ENCODE measurements at regions not wholly inside any gene's neighbourhood (a gene's known extent, or its start where the extent isn't known, plus 50 kb on each side); places are given as distances from the start of the nearest gene placed in this dataset.

DNA sequence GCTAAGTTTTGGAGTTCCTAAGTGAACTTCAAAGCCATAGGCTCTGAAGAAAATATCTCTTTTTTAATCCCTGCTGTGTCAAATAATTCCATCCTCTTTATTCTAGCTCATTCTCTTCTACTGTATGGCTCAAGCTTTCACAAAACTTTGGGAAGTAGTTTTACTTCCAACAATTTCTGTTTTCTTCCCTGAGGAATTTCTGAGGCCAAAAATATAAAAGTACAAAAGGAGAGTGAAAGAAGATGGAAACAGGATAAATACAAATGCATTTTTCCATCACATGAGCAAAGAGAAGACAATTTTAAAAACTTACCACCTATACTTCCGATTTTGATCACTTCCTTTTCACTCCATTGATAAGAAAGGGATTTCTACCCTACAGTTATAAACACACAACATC is 585.7 kb upstream of the DAB2 start:
- H3K27me3 ChIP-seq (ENCODE audit: low read depth, low read length), result no peaks in the 10 kb centered on the region
- H3K36me3 ChIP-seq (replicated peaks; ENCODE audit: low read depth, low read length), result no peaks in the 10 kb centered on the region
- no peaks in the 10 kb centered on the region for H3K9me3 ChIP-seq (ENCODE audit: insufficient read depth, low read length)
- H2AFZ ChIP-seq (ENCODE audit: low read depth, low read length), result no peak overlapping the region
- no peak overlapping the region for H3K9ac ChIP-seq (ENCODE audit: low read length)
- H3K79me2 ChIP-seq (ENCODE audit: low read length), result no peaks in the 10 kb centered on the region
- H4K20me1 ChIP-seq (ENCODE audit: insufficient read depth, low read length), result no peaks in the 10 kb centered on the region
- H3K4me3 ChIP-seq (ENCODE audit: low read length), result no peak overlapping the region
- no peak overlapping the region for H3K27ac ChIP-seq (ENCODE audit: low read length)
- TF ChIP-seq, protein P1, sequence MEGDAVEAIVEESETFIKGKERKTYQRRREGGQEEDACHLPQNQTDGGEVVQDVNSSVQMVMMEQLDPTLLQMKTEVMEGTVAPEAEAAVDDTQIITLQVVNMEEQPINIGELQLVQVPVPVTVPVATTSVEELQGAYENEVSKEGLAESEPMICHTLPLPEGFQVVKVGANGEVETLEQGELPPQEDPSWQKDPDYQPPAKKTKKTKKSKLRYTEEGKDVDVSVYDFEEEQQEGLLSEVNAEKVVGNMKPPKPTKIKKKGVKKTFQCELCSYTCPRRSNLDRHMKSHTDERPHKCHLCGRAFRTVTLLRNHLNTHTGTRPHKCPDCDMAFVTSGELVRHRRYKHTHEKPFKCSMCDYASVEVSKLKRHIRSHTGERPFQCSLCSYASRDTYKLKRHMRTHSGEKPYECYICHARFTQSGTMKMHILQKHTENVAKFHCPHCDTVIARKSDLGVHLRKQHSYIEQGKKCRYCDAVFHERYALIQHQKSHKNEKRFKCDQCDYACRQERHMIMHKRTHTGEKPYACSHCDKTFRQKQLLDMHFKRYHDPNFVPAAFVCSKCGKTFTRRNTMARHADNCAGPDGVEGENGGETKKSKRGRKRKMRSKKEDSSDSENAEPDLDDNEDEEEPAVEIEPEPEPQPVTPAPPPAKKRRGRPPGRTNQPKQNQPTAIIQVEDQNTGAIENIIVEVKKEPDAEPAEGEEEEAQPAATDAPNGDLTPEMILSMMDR (IDR thresholded peaks at IDR 0.05; ENCODE audit: low read depth, low read length), result no peak
- no peak for TF ChIP-seq EZH2phosphoT487 (IDR thresholded peaks at IDR 0.05; ENCODE audit: low read depth)
- H3K4me2 ChIP-seq (ENCODE audit: low read length), result no peak overlapping the region
- H3K4me1 ChIP-seq (ENCODE audit: low read length), result no peaks in the 10 kb centered on the region

DNA sequence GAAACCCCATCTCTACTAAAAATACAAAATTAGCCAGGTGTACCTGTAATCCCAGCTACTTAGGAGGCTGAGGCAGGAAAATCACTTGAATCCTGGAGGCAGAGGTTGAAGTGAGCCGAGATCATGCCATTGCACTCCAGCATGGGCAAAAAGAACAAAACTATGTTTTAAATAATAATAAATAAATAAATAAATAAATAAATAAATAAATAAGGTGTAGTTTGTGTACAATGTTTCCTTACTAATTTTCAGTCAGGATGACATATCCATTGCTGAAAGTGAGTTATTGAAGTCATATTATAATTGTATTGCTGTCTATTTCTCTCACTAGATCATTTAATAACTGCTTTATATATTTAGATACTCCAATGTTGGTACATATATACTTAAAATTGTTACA is 581.5 kb upstream of the DAB2 start:
- no peaks in the 10 kb centered on the region for H3K9me3 ChIP-seq (ENCODE audit: insufficient read depth, low read length)
- TF ChIP-seq, protein P1 (IDR thresholded peaks at IDR 0.05; ENCODE audit: low read depth, low read length), result no peak
- no peak for TF ChIP-seq EZH2phosphoT487 (IDR thresholded peaks at IDR 0.05; ENCODE audit: low read depth)
- no peak overlapping the region for H3K4me3 ChIP-seq (ENCODE audit: low read length)
- no peaks in the 10 kb centered on the region for H3K36me3 ChIP-seq (replicated peaks; ENCODE audit: low read depth, low read length)
- H3K4me1 ChIP-seq (ENCODE audit: low read length), result no peaks in the 10 kb centered on the region
- H4K20me1 ChIP-seq (ENCODE audit: insufficient read depth, low read length), result no peaks in the 10 kb centered on the region
- H3K79me2 ChIP-seq (ENCODE audit: low read length), result no peaks in the 10 kb centered on the region
- H3K9ac ChIP-seq (ENCODE audit: low read length), result no peak overlapping the region
- no peak overlapping the region for H3K27ac ChIP-seq (ENCODE audit: low read length)
- no peaks in the 10 kb centered on the region for H3K27me3 ChIP-seq (ENCODE audit: low read depth, low read length)
- no peak overlapping the region for H3K4me2 ChIP-seq (ENCODE audit: low read length)
- H2AFZ ChIP-seq (ENCODE audit: low read depth, low read length), result no peak overlapping the region

DNA sequence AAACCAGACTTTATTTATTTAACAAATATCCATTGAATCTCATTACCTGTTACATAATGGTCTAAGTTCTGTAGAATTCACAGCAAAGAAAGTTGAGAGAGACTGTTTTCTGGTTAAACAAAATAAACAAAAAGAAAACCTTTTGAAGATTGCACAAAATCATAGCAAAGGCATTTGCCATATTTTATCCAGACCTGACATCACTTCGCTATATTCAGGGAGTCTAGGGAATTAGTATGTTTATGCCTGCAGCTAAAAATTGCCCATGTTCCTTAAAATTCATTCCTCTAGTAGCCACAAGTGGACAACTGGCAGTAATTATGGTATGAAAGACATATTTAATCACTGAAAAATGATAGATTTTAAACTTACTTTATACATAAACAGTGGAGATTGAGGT is 577.0 kb upstream of the DAB2 start:
- Histone ChIP-seq H4K20me1 (ENCODE audit: insufficient read depth, low read length) (no peaks in the 10 kb centered on the region), H3K36me3 (replicated peaks; ENCODE audit: low read depth, low read length) (no peaks in the 10 kb centered on the region), H3K4me1 (ENCODE audit: low read length) (no peaks in the 10 kb centered on the region), H3K79me2 (ENCODE audit: low read length) (no peaks in the 10 kb centered on the region), H3K9me3 (ENCODE audit: insufficient read depth, low read length) (no peaks in the 10 kb centered on the region), H3K27me3 (ENCODE audit: low read depth, low read length) (no peaks in the 10 kb centered on the region), H3K27ac (ENCODE audit: low read length) (no peak overlapping the region), H3K9ac (ENCODE audit: low read length) (no peak overlapping the region), H3K4me3 (ENCODE audit: low read length) (no peak overlapping the region), H2AFZ (ENCODE audit: low read depth, low read length) (no peak overlapping the region), H3K4me2 (ENCODE audit: low read length) (no peak overlapping the region)
- TF ChIP-seq, protein P1 (IDR thresholded peaks at IDR 0.05; ENCODE audit: low read depth, low read length), result no peak
- no peak for TF ChIP-seq EZH2phosphoT487 (IDR thresholded peaks at IDR 0.05; ENCODE audit: low read depth)

DNA sequence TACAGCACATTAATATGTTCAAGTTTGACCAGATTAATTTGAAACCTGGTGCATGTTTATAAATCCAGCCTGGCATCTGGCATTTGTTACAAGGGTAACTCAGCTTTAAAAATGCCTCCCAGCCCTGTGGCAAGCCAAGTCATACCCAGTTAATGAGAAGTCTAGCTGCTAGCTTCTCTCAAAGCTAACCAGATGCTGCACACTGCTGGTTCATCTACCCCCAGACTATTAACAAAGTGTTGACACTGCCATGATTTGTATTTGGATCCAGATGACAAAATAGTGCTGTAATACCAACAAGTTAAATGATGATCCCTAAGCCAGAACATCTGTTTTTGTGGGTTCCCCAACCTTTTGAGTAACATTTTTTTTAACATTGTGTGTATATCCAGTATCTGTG is 573.7 kb upstream of the DAB2 start:
- no peak overlapping the region for H2AFZ ChIP-seq (ENCODE audit: low read depth, low read length)
- H3K4me1 ChIP-seq (ENCODE audit: low read length), result no peaks in the 10 kb centered on the region
- H4K20me1 ChIP-seq (ENCODE audit: insufficient read depth, low read length), result no peaks in the 10 kb centered on the region
- H3K79me2 ChIP-seq (ENCODE audit: low read length), result no peaks in the 10 kb centered on the region
- no peaks in the 10 kb centered on the region for H3K9me3 ChIP-seq (ENCODE audit: insufficient read depth, low read length)
- no peak overlapping the region for H3K9ac ChIP-seq (ENCODE audit: low read length)
- TF ChIP-seq, protein P1 (IDR thresholded peaks at IDR 0.05; ENCODE audit: low read depth, low read length), result no peak
- no peak for TF ChIP-seq EZH2phosphoT487 (IDR thresholded peaks at IDR 0.05; ENCODE audit: low read depth)
- H3K27me3 ChIP-seq (ENCODE audit: low read depth, low read length), result no peaks in the 10 kb centered on the region
- H3K4me3 ChIP-seq (ENCODE audit: low read length), result no peak overlapping the region
- H3K4me2 ChIP-seq (ENCODE audit: low read length), result no peak overlapping the region
- H3K36me3 ChIP-seq (replicated peaks; ENCODE audit: low read depth, low read length), result no peaks in the 10 kb centered on the region
- no peak overlapping the region for H3K27ac ChIP-seq (ENCODE audit: low read length)

Data from OCI-LY3 (cell line).